Tibial nerve (tissue), 4 donors: ENCODE measurements at regions not wholly inside any gene's neighbourhood (a gene's known extent, or its start where the extent isn't known, plus 50 kb on each side); places are given as distances from the start of the nearest gene placed in this dataset.

Source experiments
- CTCF ChIP-seq, 5 experiments: fragments of 200-600 bp in 3 of 5; fragments of 450-650 bp in 2 of 5; sonication (generic) in 3 of 5; IDR thresholded peaks; one replicate each; pipeline ENCODE4 v1.5.1; 2016 to 2019; ENCODE audit warnings: antibody characterized with exemption in 5 of 5, mild to moderate bottlenecking in 3 of 5, moderate library complexity in 2 of 5
- EP300 ChIP-seq, 2 donors: sonication (generic); formaldehyde crosslinking; IDR thresholded peaks; one replicate each; pipeline ENCODE4 v1.6.1; 2017; ENCODE audit warnings: antibody characterized with exemption in 2 of 2, mild to moderate bottlenecking in 1 of 2
- POLR2A ChIP-seq, 2 donors: fragments of 450-650 bp; IDR thresholded peaks; one replicate each; pipeline ENCODE4 v1.6.1; 2017; ENCODE audit warnings: antibody characterized with exemption in 2 of 2, mild to moderate bottlenecking in 2 of 2, moderate library complexity in 2 of 2

- TF ChIP-seq CTCF (IDR thresholded peaks at IDR 0.05) (no peak), EP300 (IDR thresholded peaks at IDR 0.05) (no peak), POLR2A (IDR thresholded peaks at IDR 0.05) (no peak)
Observed at GRCh38 chr3:15974647-15975046, 176.9 kb upstream of the ANKRD28 start.
